Lower leg skin (tissue), 4 donors: ENCODE measurements at regions not wholly inside any gene's neighbourhood (a gene's known extent, or its start where the extent isn't known, plus 50 kb on each side); places are given as distances from the start of the nearest gene placed in this dataset.

Experiments
- DNase-seq, 2 donors: peaks; one replicate each; pipeline ENCODE4 v3.0.0-alpha.2; 2019; ENCODE audit warnings: low spot score in 2 of 2
- H3K4me3 ChIP-seq: fragments of 200-600 bp; sonication (generic); 2 replicates; pipeline ENCODE4 v1.5.1; 2017; ENCODE audit warnings: mild to moderate bottlenecking, low read depth; ENCODE audit not compliant: poor library complexity, severe bottlenecking
- CTCF ChIP-seq, 3 donors: fragments of 450-650 bp; IDR thresholded peaks; one replicate each; pipeline ENCODE4 v1.5.1; 2016; ENCODE audit warnings: antibody characterized with exemption in 3 of 3, mild to moderate bottlenecking in 3 of 3, moderate library complexity in 2 of 3
- POLR2A ChIP-seq, 2 donors: fragments of 450-650 bp; IDR thresholded peaks; one replicate each; pipeline ENCODE4 v1.6.1; 2016 to 2017; ENCODE audit warnings: antibody characterized with exemption in 2 of 2, mild to moderate bottlenecking in 1 of 2, moderate library complexity in 1 of 2
- WGBS, 2 donors: methylation state at CpG; one replicate each; pipeline ENCODE4 v1.1.5; 2018; 5-methylcytosine and 5-hydroxymethylcytosine counted together
- intact Hi-C: fragments of 100-400 bp; cut with DNase I; formaldehyde crosslinking; loops from one replicate; pipeline ENCODE4 v1.15.0; 2023; ENCODE audit warnings: low total_unique reads

DNA sequence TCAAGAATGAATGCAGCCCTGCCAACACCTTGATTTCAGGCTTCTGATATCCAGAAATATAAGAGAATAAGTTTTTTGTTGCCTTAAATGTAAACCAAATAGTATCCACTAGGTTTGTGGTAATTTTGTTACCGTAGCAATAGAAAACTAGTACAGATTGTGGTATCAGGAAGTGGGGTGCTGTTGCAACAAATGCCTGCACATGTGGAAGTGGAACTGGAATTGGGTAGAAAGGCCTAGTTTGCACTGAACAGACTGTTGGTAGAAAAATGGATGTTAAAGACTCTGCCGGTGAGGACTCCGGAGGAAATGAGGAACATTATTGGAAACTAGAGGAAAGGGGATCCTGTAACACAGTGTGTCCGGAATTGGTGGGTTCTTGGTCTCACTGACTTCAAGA, 145.8 kb upstream of the MGAT5 start:
- no peak for DNase-seq
- intact Hi-C loops = no loop called here
- TF ChIP-seq POLR2A (IDR thresholded peaks at IDR 0.05) = no peak
- no peak for TF ChIP-seq CTCF (IDR thresholded peaks at IDR 0.05)
- H3K4me3 ChIP-seq = no peak overlapping the region
- WGBS, 2 donors = 79 to 82% methylated on average over 4 of the region's 4 CpGs

- no peak overlapping the region for H3K4me3 ChIP-seq
- intact Hi-C loops = no loop called here
- DNase-seq = no peak
- no peak for TF ChIP-seq CTCF (IDR thresholded peaks at IDR 0.05)
- no peak for TF ChIP-seq POLR2A (IDR thresholded peaks at IDR 0.05)
- WGBS, 2 donors = 90 to 98% methylated on average over 9 to 16 of the region's 17 CpGs
Measured at GRCh38 chr2:134109246-134109645, 144.6 kb upstream of the MGAT5 start.

DNA sequence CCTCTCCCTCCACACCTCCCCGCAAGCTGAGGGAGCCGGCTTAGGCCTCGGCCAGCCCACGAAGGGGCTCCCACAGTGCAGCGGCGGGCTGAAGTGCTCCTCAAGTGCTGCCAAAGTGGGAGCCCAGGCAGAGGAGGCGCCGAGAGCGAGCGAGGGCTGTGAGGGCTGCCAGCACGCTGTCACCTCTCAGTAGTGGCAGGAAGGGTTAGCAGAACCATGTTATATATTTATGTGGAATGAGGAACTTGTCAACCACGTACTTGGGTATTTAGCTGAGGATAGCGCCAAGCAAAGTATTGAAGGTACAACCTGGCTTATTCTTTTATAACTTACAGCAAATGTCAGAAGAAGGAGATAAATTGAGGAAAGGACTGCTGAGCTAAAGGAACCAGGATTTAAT, 144.1 kb upstream of the MGAT5 start:
- intact Hi-C loops = loop anchor here (10.0 kb wide), 2 partner anchors 135 to 305 kb away; no protein-coding TSS in a partner anchor
- H3K4me3 ChIP-seq = no peak overlapping the region
- no peak for DNase-seq
- no peak for TF ChIP-seq POLR2A (IDR thresholded peaks at IDR 0.05)
- TF ChIP-seq CTCF (IDR thresholded peaks at IDR 0.05) = no peak
- WGBS, 2 donors = 91 to 96% methylated on average over 13 of the region's 13 CpGs

DNA sequence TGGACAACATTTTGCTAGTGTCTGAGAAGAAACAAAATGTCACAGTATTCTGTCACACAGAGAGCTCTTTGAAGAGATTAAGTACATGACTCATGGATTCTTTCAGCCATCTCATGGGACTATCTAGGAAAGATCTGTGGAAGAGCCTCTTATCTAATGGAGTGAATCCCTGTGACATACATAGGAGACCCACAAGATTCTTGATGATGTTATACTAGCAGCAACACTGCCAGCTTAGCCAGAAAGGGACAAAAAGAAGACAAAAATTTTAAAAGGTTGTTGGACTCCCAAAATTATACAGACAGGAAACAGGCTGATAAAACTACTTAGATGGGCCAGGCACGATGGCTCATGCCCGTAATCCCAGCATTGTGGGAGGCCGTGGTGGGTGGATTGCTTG, 143.3 kb upstream of the MGAT5 start:
- no peak overlapping the region for H3K4me3 ChIP-seq
- DNase-seq = no peak
- intact Hi-C loops = loop anchor here (10.0 kb wide), 2 partner anchors 134 to 304 kb away; no protein-coding TSS in a partner anchor
- TF ChIP-seq CTCF (IDR thresholded peaks at IDR 0.05) = no peak
- TF ChIP-seq POLR2A (IDR thresholded peaks at IDR 0.05) = no peak
- WGBS, 2 donors = 81 to 92% methylated on average over 3 of the region's 3 CpGs

DNA sequence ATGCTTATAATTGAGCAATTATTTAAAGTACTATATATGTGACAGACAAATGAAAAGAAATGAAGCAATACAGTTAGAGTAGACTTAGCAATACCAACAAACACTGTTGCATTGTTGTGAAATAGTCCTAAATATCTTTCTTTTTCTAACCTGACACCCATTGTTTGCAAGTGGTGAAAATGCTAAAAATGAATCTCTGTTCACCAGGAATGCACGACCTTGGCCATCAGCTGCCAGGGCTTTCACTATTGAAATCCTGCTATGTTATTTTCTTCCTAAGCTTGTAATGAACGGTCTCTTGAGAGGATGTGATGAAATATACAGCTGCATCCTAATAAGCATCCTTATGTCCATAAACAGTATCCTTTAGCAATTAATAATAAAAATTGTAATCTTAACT, 136.2 kb upstream of the MGAT5 start:
- 17 to 32% methylated on average over 2 of the region's 2 CpGs for WGBS, 2 donors

More for the DNA sequence above, 136.2 kb upstream of the MGAT5 start:
- intact Hi-C loops = loop anchor here (10.0 kb wide), 2 partner anchors 127 to 297 kb away; no protein-coding TSS in a partner anchor
- TF ChIP-seq CTCF (IDR thresholded peaks at IDR 0.05) = no peak
- TF ChIP-seq POLR2A (IDR thresholded peaks at IDR 0.05) = no peak
- DNase-seq = no peak
- H3K4me3 ChIP-seq = no peak overlapping the region
